ENCODE measurements at regions not wholly inside any gene's neighbourhood (a gene's known extent, or its start where the extent isn't known, plus 50 kb on each side); places are given as distances from the start of the nearest gene placed in this dataset.

DNA sequence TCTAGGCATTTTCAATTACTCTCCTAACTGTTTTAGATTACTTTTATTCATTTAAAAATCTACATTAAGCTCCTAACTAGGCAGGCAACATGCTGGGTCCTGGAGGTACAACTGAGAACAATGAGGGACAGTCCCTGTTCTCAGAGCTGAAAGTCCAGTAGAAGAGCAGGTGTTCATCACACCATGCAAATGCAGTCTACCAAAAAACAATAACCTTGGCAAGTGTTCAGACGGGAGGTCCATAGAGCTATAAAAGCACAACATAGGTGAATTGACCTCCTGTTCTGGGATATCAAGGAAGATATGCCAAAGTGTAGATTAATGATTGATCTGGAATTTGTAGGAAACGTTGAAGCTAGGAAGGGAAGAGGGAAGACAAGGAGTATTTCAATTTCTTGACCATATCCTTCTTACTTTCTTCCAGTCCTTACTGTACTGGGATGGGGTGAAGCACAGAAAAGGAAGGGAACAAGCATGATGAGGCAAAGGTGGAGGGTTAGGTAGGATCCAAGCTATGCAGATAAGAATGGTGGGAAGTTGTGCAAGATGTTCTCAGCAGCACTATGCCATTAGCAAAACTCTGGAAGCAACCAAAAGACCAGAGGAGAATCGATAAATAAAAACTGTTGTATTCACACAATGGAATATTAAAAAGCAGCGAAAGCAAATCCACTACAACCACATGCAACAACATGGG lies 485.7 kb upstream of the JARID2 start (continued):
- TF ChIP-seq, protein P1, sequence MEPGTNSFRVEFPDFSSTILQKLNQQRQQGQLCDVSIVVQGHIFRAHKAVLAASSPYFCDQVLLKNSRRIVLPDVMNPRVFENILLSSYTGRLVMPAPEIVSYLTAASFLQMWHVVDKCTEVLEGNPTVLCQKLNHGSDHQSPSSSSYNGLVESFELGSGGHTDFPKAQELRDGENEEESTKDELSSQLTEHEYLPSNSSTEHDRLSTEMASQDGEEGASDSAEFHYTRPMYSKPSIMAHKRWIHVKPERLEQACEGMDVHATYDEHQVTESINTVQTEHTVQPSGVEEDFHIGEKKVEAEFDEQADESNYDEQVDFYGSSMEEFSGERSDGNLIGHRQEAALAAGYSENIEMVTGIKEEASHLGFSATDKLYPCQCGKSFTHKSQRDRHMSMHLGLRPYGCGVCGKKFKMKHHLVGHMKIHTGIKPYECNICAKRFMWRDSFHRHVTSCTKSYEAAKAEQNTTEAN (CRISPR knock-in tag; conservative IDR thresholded peaks at IDR 0.05) = no peak
- TF ChIP-seq ZFP37 (CRISPR knock-in tag; IDR thresholded peaks at IDR 0.05; ENCODE audit: borderline replicate concordance) = no peak

DNA sequence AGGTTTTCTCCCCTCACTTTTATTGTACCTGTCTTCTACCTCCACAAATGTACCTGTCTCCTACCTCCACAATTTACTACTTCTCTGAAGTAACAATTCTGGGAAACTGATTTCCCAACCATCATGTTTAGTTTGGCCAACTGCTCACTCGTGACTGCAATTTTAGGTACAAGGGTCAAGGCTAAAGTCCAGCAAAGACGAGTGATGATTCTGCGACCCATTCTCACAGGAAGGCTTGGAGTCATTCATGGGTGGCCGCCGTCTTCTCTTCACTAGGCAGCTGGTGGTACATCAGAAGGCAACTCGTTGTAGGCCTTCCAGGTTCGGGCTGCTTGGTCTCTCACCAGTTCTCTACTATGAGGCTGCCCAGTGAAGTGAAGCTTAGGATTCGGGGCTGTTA lies 483.8 kb upstream of the JARID2 start:
- peaks cover 22% of the 10 kb centered on the region for H3K4me1 ChIP-seq (ENCODE audit: insufficient read depth, low read length)
- no peaks in the 10 kb centered on the region for H3K27me3 ChIP-seq (ENCODE audit: control insufficient read depth in 1 of 2, insufficient read depth in 2 of 2, low read length in 2 of 2)
- peak; percentile 23 for DNase-seq (ENCODE audit: low spot score)
- peak; percentile 33; the same call in 2 of the 3 replicates for ATAC-seq
- H3K4me3 ChIP-seq (replicated peaks in 1 of 3; ENCODE audit: insufficient read depth in 1 of 3, low read depth in 2 of 3, low read length in 3 of 3) = no peak overlapping the region
- intact Hi-C loops (cut with micrococcal nuclease; ENCODE audit: unreplicated experiment) (no loop called here), in situ Hi-C loops (cut with HindIII; ENCODE audit: extremely low pct_ligation_motif_present, low pct_unique_long_range_greater_than_20kb) (no loop called here)
- no peaks in the 10 kb centered on the region for H3K36me3 ChIP-seq (replicated peaks in 1 of 2; ENCODE audit: control insufficient read depth in 1 of 2, insufficient read depth in 2 of 2, low read length in 2 of 2)
- no peak overlapping the region for H3K4me2 ChIP-seq (ENCODE audit: low read depth, low read length)
- no peaks in the 10 kb centered on the region for H3K79me2 ChIP-seq (ENCODE audit: insufficient read depth, low read length)
- H4K20me1 ChIP-seq (ENCODE audit: insufficient read depth, low read length) = no peaks in the 10 kb centered on the region
- ChIA-PET CTCF (ENCODE audit: low intra/inter-chr PET ratio, low total read pairs) (no interaction called here), POLR2A (no interaction called here)
- FAIRE-seq = peak; percentile 36
- H3K9ac ChIP-seq (ENCODE audit: insufficient read depth, low read depth, low read length) = no peak overlapping the region
- H2AFZ ChIP-seq (ENCODE audit: low read length) = no peak overlapping the region
- no peaks in the 10 kb centered on the region for H3K9me3 ChIP-seq (ENCODE audit: low read length)
- BruUV-seq (replicated peaks) = no TSS peak
- WGBS (ENCODE audit: low lambda C conversion rate) = 14% methylated on average over 8 of the region's 8 CpGs
- H3K27ac ChIP-seq (ENCODE audit: extremely low read length, insufficient read depth, low read length) = no peak overlapping the region
- TF ChIP-seq, protein P1 (CRISPR knock-in tag; conservative IDR thresholded peaks at IDR 0.05) = no peak
- TF ChIP-seq ZNF746 (CRISPR knock-in tag; IDR thresholded peaks at IDR 0.05) (no peak), EP300 (IDR thresholded peaks at IDR 0.05; ENCODE audit: low read depth in 2 of 2, low read length in 2 of 2) (0 out of 4 replicates have a peak, but pooled peaks of 1 of the 2 experiments have one; percentile 21), EP300 (CRISPR knock-in tag; IDR thresholded peaks at IDR 0.05; ENCODE audit: borderline replicate concordance) (no peak), ZNF569 (CRISPR knock-in tag; IDR thresholded peaks at IDR 0.05; ENCODE audit: borderline replicate concordance) (no peak), AGO2 (optimal IDR thresholded peaks at IDR 0.05; ENCODE audit: low read depth, low read length) (no peak), BRD4 (CRISPR knock-in tag; IDR thresholded peaks at IDR 0.05) (no peak), ZFX (CRISPR knock-in tag; IDR thresholded peaks at IDR 0.05; ENCODE audit: low read depth) (no peak), SAP130 (CRISPR knock-in tag; IDR thresholded peaks at IDR 0.05; ENCODE audit: low read depth) (no peak), CEBPG (CRISPR knock-in tag; IDR thresholded peaks at IDR 0.05) (peak; percentile 28; the same call in 1 of the 2 replicates), KLF16 (CRISPR knock-in tag; IDR thresholded peaks at IDR 0.05) (no peak), HNF4A (CRISPR knock-in tag; IDR thresholded peaks at IDR 0.05) (peak; percentile 84), BHLHE40 (IDR thresholded peaks at IDR 0.05; ENCODE audit: low read length) (peak; percentile 78), NONO (IDR thresholded peaks at IDR 0.05) (no peak), NONO (CRISPR knock-in tag; conservative IDR thresholded peaks at IDR 0.05) (no peak)
- TF ChIP-seq, protein P2, sequence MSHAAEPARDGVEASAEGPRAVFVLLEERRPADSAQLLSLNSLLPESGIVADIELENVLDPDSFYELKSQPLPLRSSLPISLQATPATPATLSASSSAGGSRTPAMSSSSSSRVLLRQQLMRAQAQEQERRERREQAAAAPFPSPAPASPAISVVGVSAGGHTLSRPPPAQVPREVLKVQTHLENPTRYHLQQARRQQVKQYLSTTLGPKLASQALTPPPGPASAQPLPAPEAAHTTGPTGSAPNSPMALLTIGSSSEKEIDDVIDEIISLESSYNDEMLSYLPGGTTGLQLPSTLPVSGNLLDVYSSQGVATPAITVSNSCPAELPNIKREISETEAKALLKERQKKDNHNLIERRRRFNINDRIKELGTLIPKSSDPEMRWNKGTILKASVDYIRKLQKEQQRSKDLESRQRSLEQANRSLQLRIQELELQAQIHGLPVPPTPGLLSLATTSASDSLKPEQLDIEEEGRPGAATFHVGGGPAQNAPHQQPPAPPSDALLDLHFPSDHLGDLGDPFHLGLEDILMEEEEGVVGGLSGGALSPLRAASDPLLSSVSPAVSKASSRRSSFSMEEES (CRISPR knock-in tag; IDR thresholded peaks at IDR 0.05) = peak; percentile 79
- TF ChIP-seq, protein P3, sequence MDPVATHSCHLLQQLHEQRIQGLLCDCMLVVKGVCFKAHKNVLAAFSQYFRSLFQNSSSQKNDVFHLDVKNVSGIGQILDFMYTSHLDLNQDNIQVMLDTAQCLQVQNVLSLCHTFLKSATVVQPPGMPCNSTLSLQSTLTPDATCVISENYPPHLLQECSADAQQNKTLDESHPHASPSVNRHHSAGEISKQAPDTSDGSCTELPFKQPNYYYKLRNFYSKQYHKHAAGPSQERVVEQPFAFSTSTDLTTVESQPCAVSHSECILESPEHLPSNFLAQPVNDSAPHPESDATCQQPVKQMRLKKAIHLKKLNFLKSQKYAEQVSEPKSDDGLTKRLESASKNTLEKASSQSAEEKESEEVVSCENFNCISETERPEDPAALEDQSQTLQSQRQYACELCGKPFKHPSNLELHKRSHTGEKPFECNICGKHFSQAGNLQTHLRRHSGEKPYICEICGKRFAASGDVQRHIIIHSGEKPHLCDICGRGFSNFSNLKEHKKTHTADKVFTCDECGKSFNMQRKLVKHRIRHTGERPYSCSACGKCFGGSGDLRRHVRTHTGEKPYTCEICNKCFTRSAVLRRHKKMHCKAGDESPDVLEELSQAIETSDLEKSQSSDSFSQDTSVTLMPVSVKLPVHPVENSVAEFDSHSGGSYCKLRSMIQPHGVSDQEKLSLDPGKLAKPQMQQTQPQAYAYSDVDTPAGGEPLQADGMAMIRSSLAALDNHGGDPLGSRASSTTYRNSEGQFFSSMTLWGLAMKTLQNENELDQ (CRISPR knock-in tag; IDR thresholded peaks at IDR 0.05; ENCODE audit: borderline replicate concordance) = no peak

Measured in HepG2 (cell line).